GM23338 (cell line): ENCODE measurements at regions not wholly inside any gene's neighbourhood (a gene's known extent, or its start where the extent isn't known, plus 50 kb on each side); places are given as distances from the start of the nearest gene placed in this dataset.

Experiments used
- ATAC-seq: fragments of 200-7000 bp; cut with Tn5 transposase; 3 replicates; pipeline ENCODE4 v1.9.1; 2020
- DNase-seq: peaks from one replicate; pipeline ENCODE4 v3.0.0-alpha.2; 2015; ENCODE audit warnings: low spot score
- H2AFZ ChIP-seq: fragments of 200-600 bp; sonication (generic); 2 replicates; pipeline ENCODE4 v1.8.0; 2016; ENCODE audit warnings: antibody characterized with exemption, mild to moderate bottlenecking, moderate library complexity
- H3F3A ChIP-seq: fragments of 200-600 bp; sonication (generic); replicated peaks from 2 replicates; pipeline ENCODE4 v1.8.0; 2017; ENCODE audit warnings: antibody characterized with exemption, mixed run types, low read depth
- H3K27ac ChIP-seq: fragments of 200-600 bp; sonication (generic); 2 replicates; pipeline ENCODE4 v1.6.1; 2016; ENCODE audit warnings: low read depth
- H3K27me3 ChIP-seq: fragments of 200-600 bp; sonication (generic); 2 replicates; pipeline ENCODE4 v1.8.0; 2016; ENCODE audit warnings: mild to moderate bottlenecking, mixed run types, moderate library complexity; ENCODE audit not compliant: insufficient read depth
- H3K36me3 ChIP-seq: fragments of 200-600 bp; sonication (generic); 2 replicates; pipeline ENCODE4 v1.8.0; 2016; ENCODE audit warnings: mild to moderate bottlenecking; ENCODE audit not compliant: insufficient read depth
- H3K4me1 ChIP-seq: fragments of 200-600 bp; sonication (generic); 2 replicates; pipeline ENCODE4 v1.8.0; 2016; ENCODE audit warnings: mild to moderate bottlenecking, moderate library complexity; ENCODE audit not compliant: insufficient read depth
- H3K4me2 ChIP-seq: fragments of 200-600 bp; sonication (generic); 2 replicates; pipeline ENCODE4 v1.7.1; 2017; ENCODE audit warnings: mixed run types
- H3K4me3 ChIP-seq: fragments of 200-600 bp; sonication (generic); 2 replicates; pipeline ENCODE4 v1.6.1; 2016; ENCODE audit warnings: mixed run types
- H3K79me2 ChIP-seq: fragments of 200-600 bp; sonication (generic); replicated peaks from 2 replicates; pipeline ENCODE4 v1.8.0; 2017; ENCODE audit warnings: mild to moderate bottlenecking; ENCODE audit not compliant: insufficient read depth
- H3K9me2 ChIP-seq: fragments of 200-600 bp; sonication (generic); 2 replicates; pipeline ENCODE4 v1.8.0; 2017; ENCODE audit not compliant: insufficient read depth
- H4K20me1 ChIP-seq: fragments of 200-600 bp; sonication (generic); replicated peaks from 2 replicates; pipeline ENCODE4 v1.8.0; 2017; ENCODE audit warnings: mild to moderate bottlenecking; ENCODE audit not compliant: insufficient read depth
- H3K27ac Mint-ChIP-seq: 2 replicates; pipeline ENCODE4 v1.8.0; 2020; ENCODE audit warnings: inconsistent platforms, mild to moderate bottlenecking, moderate library complexity, mixed read lengths
- H3K27me3 Mint-ChIP-seq: 3 replicates; pipeline ENCODE4 v1.8.0; 2022; ENCODE audit warnings: low read depth, mild to moderate bottlenecking, moderate library complexity, mixed read lengths, inconsistent platforms; ENCODE audit not compliant: insufficient read depth, poor library complexity
- H3K36me3 Mint-ChIP-seq: 3 replicates; pipeline ENCODE4 v1.8.0; 2021; ENCODE audit warnings: low read depth, mild to moderate bottlenecking, inconsistent platforms, moderate library complexity, mixed read lengths
- H3K4me1 Mint-ChIP-seq: 3 replicates; pipeline ENCODE4 v1.8.0; 2020; ENCODE audit warnings: mild to moderate bottlenecking, inconsistent platforms, mixed read lengths
- H3K4me3 Mint-ChIP-seq: 3 replicates; pipeline ENCODE4 v1.8.0; 2021; ENCODE audit warnings: moderate library complexity, mild to moderate bottlenecking, inconsistent platforms, mixed read lengths
- H3K9me3 Mint-ChIP-seq: 3 replicates; pipeline ENCODE4 v1.8.0; 2020; ENCODE audit warnings: moderate library complexity, mild to moderate bottlenecking, inconsistent platforms, mixed read lengths
- ETS1 ChIP-seq: IDR thresholded peaks from 2 replicates; pipeline ENCODE4 v1.6.1; 2016; ENCODE audit warnings: antibody characterized with exemption
- EZH2 ChIP-seq: fragments of 200-600 bp; sonication (generic); IDR thresholded peaks from one replicate; pipeline ENCODE4 v1.8.0; 2017; ENCODE audit warnings: antibody characterized with exemption, mild to moderate bottlenecking, low read depth; ENCODE audit not compliant: unreplicated experiment
- JUNB ChIP-seq: IDR thresholded peaks from one replicate; pipeline ENCODE4 v1.6.1; 2016; ENCODE audit warnings: antibody characterized with exemption; ENCODE audit not compliant: unreplicated experiment
- STAT1 ChIP-seq: IDR thresholded peaks from one replicate; pipeline ENCODE4 v1.6.1; 2016; ENCODE audit warnings: antibody characterized with exemption; ENCODE audit not compliant: unreplicated experiment
- ZNF114 ChIP-seq: fragments of 250-450 bp; sonication (Bioruptor Pico); IDR thresholded peaks from 2 replicates; pipeline ENCODE4 v1.5.0; 2020; ENCODE audit warnings: mild to moderate bottlenecking, moderate library complexity
- ZNF331 ChIP-seq: fragments of 250-450 bp; sonication (Bioruptor Pico); IDR thresholded peaks from 2 replicates; pipeline ENCODE4 v1.5.0; 2020; ENCODE audit warnings: low read depth, mild to moderate bottlenecking, moderate library complexity
- TF ChIP-seq, protein P1 (sequence below): IDR thresholded peaks from one replicate; pipeline ENCODE4 v1.6.1; 2018; ENCODE audit warnings: antibody characterized with exemption; ENCODE audit not compliant: unreplicated experiment
- TF ChIP-seq, protein P2 (sequence below), 2 experiments: fragments of 200-600 bp in 1 of 2; sonication (generic) in 1 of 2; conservative IDR thresholded peaks; 2 replicates each; pipeline versions ENCODE4 v1.5.1 to v1.6.1; 2016 to 2017; ENCODE audit warnings: antibody characterized with exemption in 2 of 2, low read depth in 2 of 2, mild to moderate bottlenecking in 2 of 2, moderate library complexity in 1 of 2
- TF ChIP-seq, protein P3 (sequence below): fragments of 250-450 bp; sonication (Bioruptor Pico); IDR thresholded peaks from 2 replicates; pipeline ENCODE4 v1.5.0; 2020; ENCODE audit warnings: mild to moderate bottlenecking, moderate library complexity

GRCh38 chr11:134512571-134513538, 100.8 kb upstream of the B3GAT1 start (continued):
- TF ChIP-seq, protein P1, sequence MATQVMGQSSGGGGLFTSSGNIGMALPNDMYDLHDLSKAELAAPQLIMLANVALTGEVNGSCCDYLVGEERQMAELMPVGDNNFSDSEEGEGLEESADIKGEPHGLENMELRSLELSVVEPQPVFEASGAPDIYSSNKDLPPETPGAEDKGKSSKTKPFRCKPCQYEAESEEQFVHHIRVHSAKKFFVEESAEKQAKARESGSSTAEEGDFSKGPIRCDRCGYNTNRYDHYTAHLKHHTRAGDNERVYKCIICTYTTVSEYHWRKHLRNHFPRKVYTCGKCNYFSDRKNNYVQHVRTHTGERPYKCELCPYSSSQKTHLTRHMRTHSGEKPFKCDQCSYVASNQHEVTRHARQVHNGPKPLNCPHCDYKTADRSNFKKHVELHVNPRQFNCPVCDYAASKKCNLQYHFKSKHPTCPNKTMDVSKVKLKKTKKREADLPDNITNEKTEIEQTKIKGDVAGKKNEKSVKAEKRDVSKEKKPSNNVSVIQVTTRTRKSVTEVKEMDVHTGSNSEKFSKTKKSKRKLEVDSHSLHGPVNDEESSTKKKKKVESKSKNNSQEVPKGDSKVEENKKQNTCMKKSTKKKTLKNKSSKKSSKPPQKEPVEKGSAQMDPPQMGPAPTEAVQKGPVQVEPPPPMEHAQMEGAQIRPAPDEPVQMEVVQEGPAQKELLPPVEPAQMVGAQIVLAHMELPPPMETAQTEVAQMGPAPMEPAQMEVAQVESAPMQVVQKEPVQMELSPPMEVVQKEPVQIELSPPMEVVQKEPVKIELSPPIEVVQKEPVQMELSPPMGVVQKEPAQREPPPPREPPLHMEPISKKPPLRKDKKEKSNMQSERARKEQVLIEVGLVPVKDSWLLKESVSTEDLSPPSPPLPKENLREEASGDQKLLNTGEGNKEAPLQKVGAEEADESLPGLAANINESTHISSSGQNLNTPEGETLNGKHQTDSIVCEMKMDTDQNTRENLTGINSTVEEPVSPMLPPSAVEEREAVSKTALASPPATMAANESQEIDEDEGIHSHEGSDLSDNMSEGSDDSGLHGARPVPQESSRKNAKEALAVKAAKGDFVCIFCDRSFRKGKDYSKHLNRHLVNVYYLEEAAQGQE: no peak

- Histone ChIP-seq H3K79me2 (no peaks in the 10 kb centered on the region), H3K27me3 (no peaks in the 10 kb centered on the region), H3K4me1 (no peaks in the 10 kb centered on the region; the same call in 1 of the 2 replicates), H3K4me2 (no peak overlapping the region), H3F3A (no peaks in the 10 kb centered on the region), H4K20me1 (no peaks in the 10 kb centered on the region), H3K36me3 (no peaks in the 10 kb centered on the region), H2AFZ (no peak overlapping the region), H3K9me2 (no peaks in the 10 kb centered on the region; the same call in 1 of the 2 replicates), H3K4me3 (no peak overlapping the region), H3K27ac (no peak overlapping the region)
- Mint-ChIP-seq H3K36me3 (no peaks in the 10 kb centered on the region), H3K27ac (no peak overlapping the region), H3K4me3 (no peak overlapping the region), H3K9me3 (no peaks in the 10 kb centered on the region; the same call in 2 of the 3 replicates), H3K4me1 (peaks cover 11% of the 10 kb centered on the region), H3K27me3 (peaks cover 17% of the 10 kb centered on the region)
- no peak for ATAC-seq
- DNase-seq: no peak
- TF ChIP-seq ZNF331 (CRISPR knock-in tag) (no peak), ETS1 (no peak), STAT1 (no peak), ZNF114 (CRISPR knock-in tag) (no peak), JUNB (no peak), EZH2 (no peak)
- TF ChIP-seq, protein P2, sequence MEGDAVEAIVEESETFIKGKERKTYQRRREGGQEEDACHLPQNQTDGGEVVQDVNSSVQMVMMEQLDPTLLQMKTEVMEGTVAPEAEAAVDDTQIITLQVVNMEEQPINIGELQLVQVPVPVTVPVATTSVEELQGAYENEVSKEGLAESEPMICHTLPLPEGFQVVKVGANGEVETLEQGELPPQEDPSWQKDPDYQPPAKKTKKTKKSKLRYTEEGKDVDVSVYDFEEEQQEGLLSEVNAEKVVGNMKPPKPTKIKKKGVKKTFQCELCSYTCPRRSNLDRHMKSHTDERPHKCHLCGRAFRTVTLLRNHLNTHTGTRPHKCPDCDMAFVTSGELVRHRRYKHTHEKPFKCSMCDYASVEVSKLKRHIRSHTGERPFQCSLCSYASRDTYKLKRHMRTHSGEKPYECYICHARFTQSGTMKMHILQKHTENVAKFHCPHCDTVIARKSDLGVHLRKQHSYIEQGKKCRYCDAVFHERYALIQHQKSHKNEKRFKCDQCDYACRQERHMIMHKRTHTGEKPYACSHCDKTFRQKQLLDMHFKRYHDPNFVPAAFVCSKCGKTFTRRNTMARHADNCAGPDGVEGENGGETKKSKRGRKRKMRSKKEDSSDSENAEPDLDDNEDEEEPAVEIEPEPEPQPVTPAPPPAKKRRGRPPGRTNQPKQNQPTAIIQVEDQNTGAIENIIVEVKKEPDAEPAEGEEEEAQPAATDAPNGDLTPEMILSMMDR (conservative IDR thresholded peaks at IDR 0.05; ENCODE audit: low read depth in 2 of 2): no peak
- TF ChIP-seq, protein P3, sequence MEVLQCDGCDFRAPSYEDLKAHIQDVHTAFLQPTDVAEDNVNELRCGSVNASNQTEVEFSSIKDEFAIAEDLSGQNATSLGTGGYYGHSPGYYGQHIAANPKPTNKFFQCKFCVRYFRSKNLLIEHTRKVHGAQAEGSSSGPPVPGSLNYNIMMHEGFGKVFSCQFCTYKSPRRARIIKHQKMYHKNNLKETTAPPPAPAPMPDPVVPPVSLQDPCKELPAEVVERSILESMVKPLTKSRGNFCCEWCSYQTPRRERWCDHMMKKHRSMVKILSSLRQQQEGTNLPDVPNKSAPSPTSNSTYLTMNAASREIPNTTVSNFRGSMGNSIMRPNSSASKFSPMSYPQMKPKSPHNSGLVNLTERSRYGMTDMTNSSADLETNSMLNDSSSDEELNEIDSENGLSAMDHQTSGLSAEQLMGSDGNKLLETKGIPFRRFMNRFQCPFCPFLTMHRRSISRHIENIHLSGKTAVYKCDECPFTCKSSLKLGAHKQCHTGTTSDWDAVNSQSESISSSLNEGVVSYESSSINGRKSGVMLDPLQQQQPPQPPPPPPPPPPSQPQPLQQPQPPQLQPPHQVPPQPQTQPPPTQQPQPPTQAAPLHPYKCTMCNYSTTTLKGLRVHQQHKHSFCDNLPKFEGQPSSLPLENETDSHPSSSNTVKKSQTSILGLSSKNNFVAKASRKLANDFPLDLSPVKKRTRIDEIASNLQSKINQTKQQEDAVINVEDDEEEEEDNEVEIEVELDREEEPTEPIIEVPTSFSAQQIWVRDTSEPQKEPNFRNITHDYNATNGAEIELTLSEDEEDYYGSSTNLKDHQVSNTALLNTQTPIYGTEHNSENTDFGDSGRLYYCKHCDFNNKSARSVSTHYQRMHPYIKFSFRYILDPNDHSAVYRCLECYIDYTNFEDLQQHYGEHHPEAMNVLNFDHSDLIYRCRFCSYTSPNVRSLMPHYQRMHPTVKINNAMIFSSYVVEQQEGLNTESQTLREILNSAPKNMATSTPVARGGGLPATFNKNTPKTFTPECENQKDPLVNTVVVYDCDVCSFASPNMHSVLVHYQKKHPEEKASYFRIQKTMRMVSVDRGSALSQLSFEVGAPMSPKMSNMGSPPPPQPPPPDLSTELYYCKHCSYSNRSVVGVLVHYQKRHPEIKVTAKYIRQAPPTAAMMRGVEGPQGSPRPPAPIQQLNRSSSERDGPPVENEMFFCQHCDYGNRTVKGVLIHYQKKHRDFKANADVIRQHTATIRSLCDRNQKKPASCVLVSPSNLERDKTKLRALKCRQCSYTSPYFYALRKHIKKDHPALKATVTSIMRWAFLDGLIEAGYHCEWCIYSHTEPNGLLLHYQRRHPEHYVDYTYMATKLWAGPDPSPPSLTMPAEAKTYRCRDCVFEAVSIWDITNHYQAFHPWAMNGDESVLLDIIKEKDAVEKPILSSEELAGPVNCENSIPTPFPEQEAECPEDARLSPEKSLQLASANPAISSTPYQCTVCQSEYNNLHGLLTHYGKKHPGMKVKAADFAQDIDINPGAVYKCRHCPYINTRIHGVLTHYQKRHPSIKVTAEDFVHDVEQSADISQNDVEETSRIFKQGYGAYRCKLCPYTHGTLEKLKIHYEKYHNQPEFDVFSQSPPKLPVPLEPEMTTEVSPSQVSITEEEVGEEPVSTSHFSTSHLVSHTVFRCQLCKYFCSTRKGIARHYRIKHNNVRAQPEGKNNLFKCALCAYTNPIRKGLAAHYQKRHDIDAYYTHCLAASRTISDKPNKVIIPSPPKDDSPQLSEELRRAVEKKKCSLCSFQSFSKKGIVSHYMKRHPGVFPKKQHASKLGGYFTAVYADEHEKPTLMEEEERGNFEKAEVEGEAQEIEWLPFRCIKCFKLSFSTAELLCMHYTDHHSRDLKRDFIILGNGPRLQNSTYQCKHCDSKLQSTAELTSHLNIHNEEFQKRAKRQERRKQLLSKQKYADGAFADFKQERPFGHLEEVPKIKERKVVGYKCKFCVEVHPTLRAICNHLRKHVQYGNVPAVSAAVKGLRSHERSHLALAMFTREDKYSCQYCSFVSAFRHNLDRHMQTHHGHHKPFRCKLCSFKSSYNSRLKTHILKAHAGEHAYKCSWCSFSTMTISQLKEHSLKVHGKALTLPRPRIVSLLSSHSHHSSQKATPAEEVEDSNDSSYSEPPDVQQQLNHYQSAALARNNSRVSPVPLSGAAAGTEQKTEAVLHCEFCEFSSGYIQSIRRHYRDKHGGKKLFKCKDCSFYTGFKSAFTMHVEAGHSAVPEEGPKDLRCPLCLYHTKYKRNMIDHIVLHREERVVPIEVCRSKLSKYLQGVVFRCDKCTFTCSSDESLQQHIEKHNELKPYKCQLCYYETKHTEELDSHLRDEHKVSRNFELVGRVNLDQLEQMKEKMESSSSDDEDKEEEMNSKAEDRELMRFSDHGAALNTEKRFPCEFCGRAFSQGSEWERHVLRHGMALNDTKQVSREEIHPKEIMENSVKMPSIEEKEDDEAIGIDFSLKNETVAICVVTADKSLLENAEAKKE (CRISPR knock-in tag): no peak
These were observed 100.0 kb upstream of the B3GAT1 start for GRCh38 chr11:134512061-134512460.
